HEK293T (cell line): ENCODE measurements at regions not wholly inside any gene's neighbourhood (a gene's known extent, or its start where the extent isn't known, plus 50 kb on each side); places are given as distances from the start of the nearest gene placed in this dataset.
"Not testable (repeated sequence)": the region's sequence is repeated elsewhere in the genome, so short reads cannot be mapped to it uniquely, and the experiment has no call there.

Experiments
- ARNT ChIP-seq: fragments of 450-650 bp; IDR thresholded peaks from 2 replicates; pipeline ENCODE4 v1.6.1; 2017; ENCODE audit warnings: mild to moderate bottlenecking
- BHLHE40 ChIP-seq: fragments of 450-650 bp; IDR thresholded peaks from 2 replicates; pipeline ENCODE4 v1.6.1; 2016; ENCODE audit warnings: mild to moderate bottlenecking, moderate library complexity, borderline replicate concordance
- ELF4 ChIP-seq: fragments of 450-650 bp; IDR thresholded peaks from 2 replicates; pipeline ENCODE4 v1.6.1; 2017; ENCODE audit warnings: antibody characterized with exemption
- FOXK2 ChIP-seq: fragments of 450-650 bp; IDR thresholded peaks from 2 replicates; pipeline ENCODE4 v1.6.1; 2016; ENCODE audit warnings: mild to moderate bottlenecking
- FOXM1 ChIP-seq: fragments of 450-650 bp; IDR thresholded peaks from 2 replicates; pipeline ENCODE4 v1.6.1; 2017; ENCODE audit warnings: mild to moderate bottlenecking, borderline replicate concordance
- HDGF ChIP-seq: fragments of 450-650 bp; IDR thresholded peaks from 2 replicates; pipeline ENCODE4 v1.6.1; 2017; ENCODE audit warnings: antibody characterized with exemption, borderline replicate concordance
- L3MBTL2 ChIP-seq: fragments of 450-650 bp; conservative IDR thresholded peaks from 2 replicates; pipeline ENCODE4 v1.6.1; 2016; ENCODE audit warnings: mild to moderate bottlenecking
- SUZ12 ChIP-seq: fragments of 450-650 bp; IDR thresholded peaks from 2 replicates; pipeline ENCODE4 v1.6.1; 2016; ENCODE audit warnings: mild to moderate bottlenecking
- TARDBP ChIP-seq: fragments of 450-650 bp; IDR thresholded peaks from 2 replicates; pipeline ENCODE4 v1.6.1; 2016
- ZNF384 ChIP-seq: fragments of 450-650 bp; IDR thresholded peaks from 2 replicates; pipeline ENCODE4 v1.6.1; 2016

DNA sequence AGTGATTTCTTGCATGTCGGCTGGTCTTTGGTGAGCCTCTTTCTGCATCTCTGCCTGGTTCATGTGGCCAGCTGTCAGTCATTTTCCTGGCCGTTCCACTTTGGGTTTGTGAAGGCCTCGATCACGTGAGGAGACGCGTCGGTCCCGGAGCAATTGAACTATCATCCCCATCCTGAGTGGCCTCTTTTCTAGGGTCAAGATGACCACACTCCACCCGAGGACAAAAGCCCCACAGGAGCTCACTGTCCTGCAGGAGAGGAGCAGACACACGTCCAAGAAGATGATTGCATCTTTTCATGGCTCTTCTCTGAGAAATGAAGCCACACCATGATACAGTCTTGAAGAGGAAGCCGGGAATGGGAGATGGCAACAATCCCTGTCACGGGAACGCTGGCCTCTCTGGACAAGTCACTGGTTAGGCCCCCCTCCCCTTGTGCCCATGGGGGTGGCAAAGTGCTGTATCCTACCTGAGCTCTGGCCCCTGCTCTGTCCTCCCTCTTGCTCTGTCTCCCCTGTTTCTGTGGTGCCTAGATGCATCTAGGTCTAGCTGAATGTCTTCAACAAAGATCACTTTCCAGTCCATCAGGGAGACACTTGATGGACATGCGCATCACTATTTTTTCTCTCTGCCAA lies 291.4 kb upstream of the ZNF337 start:
- not testable (repeated sequence) for TF ChIP-seq BHLHE40, HDGF, ELF4, L3MBTL2, TARDBP, ARNT, FOXK2, SUZ12, FOXM1, ZNF384
